Glomerular visceral epithelial cell (primary cell): ENCODE measurements at regions not wholly inside any gene's neighbourhood (a gene's known extent, or its start where the extent isn't known, plus 50 kb on each side); places are given as distances from the start of the nearest gene placed in this dataset.
"Not testable (repeated sequence)": the region's sequence is repeated elsewhere in the genome, so short reads cannot be mapped to it uniquely, and the experiment has no call there.

ENCODE experiments used
- DNase-seq: peaks from one replicate; pipeline ENCODE4 v3.0.0-alpha.2; 2016; ENCODE audit errors: extremely low spot score

DNA sequence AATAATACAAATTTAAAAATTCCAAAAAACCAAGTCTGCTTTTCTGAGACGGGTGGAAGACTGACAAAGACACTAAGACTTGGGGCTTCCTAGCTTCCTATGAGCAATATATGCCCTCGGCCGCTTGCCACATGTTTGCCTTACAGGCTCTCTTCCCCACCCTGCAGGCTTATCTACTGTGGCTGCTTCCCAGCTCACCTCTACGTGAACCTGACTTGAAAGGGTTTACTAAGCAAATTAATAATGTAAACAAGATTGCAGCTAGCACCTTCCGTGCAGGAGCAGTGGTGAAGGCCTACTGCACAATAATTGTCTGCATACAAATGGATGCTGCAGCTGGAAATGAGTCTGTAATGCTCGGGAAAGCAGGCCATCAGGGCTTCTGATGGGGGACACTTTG lies 152.9 kb upstream of the DAB1 start:
- no peak for DNase-seq

- DNase-seq = no peak
Measured at GRCh38 chr1:57572016-57572415, 148.2 kb upstream of the DAB1 start.

DNA sequence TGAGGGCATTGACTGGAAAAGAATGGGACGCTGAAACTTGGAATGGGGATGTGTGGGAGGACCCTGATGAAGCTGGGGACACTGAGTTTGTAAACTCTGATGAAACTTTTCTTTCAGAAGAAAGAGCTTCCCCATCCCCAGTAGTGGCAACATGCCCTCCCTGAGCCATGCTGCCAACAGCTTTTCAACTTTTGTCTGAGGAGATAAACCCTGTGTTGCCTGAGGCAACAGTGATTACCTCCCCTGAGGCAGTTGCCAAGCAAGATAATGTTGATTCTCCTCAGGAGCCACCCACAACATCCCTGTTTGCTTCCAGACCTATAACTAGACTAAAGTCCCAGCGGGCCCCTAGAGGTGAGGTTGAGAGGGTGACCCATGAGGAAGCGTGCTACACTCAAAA lies 134.2 kb upstream of the DAB1 start:
- DNase-seq = not testable (repeated sequence)

DNA sequence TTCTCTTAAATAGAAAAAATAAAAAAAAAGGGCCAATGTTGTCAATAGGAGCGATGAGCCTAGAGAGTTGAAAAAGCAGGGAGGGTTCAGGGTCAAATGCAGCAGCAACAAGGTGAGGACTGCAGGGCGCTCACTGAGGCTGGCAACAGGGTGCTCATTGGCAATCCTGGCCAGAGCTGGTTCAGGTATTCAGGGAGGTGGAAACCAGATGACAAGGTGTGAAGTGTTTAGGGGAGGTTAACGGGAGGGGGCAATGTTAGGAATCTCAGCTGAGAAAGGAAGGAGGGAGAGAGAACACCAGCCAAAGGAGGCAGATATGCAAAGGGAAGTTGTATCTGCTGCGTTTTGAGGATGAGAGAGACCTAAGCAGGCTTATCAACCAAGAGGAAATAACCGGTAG lies 129.8 kb upstream of the DAB1 start:
- DNase-seq = no peak

DNA sequence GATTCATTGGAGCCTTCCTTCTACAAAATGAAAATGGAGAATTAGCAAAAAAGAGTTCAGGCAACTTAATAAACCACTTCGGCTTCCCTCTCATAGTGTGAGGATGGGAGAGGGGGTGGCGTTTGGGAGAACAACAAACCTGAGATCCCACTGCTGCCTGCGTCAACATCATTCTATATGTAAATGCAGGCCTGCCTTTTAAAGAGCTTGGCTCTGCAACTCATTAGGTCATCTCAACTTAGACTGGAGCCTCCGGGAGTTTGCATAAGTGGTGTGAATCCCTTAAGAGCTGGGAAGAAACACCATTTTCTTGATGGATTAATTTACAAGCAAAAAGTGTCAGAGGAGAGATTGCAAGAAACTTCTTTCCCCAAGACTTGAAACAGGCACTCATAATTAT lies 127.6 kb upstream of the DAB1 start:
- no peak for DNase-seq

- DNase-seq = no peak
Measured at GRCh38 chr1:57550092-57550491, 126.2 kb upstream of the DAB1 start.

DNA sequence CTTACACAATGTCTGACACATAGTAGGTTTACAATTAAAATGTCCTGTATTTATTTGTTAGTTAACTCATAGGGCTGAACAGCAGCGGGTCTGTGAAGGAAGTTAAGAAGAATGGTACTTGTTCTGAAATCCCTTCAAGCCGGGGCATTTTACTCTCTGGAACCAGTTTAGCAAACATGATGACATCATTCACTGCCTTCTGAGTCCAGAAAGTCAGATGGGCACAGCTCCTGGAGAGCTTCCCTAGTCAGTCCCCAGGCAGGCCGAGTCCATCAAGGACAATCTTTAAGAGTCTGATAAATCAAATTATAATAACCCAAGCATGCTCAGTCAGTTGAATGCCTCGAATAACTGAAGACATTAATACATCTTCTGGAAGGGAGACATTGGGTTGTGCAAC lies 125.4 kb upstream of the DAB1 start:
- DNase-seq = no peak

DNA sequence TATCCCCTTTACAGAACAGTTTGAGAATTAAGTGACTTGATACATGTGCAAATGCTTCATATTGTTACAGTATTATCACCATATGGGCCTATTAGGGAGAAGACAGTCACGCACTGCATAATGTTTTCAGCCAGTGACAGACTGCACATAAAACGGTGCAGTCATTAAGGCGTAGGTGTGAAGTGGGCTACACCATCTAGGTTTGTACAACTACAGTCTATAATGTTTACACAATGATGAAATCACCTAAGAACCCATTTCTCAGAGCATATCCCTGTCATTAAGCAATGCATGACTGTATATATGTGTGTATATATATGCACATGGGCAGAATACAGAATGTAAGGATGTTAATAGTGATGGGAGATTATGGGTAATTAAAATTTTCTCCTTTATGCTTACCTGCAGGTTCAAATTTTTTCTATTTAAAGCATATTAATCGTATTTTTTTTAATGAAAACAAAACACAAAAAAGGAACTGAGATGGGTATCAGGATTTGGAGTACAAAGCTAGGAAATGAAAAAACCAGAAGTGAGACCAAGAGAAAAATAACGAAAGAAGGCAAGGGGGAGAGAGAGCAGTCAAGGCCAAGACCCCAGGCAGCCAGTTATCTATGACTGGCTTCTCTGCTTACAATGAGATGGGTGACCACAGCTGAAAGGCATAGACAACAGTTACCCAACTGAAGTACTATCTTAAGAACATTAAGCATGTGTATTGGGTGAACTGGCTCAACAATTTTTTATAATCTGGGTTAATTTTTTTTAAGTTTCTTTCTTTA lies 122.9 kb upstream of the DAB1 start:
- no peak for DNase-seq

- DNase-seq = no peak
Measured at GRCh38 chr1:57544345-57544744, 120.5 kb upstream of the DAB1 start.

GRCh38 chr1:57536749-57537423 lies 113.0 kb upstream of the DAB1 start:
- no peak for DNase-seq

DNA sequence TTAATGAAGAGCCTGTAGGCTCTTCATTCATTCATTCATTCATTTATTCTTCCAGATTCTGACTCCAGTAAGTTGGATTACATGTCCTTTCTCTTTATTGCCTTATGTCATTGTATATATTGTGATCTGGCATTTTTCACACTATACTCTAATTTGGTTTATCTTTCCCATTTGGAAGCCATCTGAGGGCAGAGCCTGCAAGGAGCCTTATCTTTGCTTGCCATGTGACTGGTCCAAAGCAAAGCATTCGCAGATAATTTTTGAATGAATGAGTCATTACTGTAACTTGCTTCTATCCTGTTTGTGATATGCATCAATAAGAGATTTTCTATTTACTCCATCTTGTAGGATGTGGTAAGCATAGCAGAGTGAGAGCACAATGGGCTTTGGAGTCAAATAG lies 108.4 kb upstream of the DAB1 start:
- DNase-seq = no peak

- DNase-seq = not testable (repeated sequence)
Measured at GRCh38 chr1:57530911-57531260, 107.0 kb upstream of the DAB1 start.

DNA sequence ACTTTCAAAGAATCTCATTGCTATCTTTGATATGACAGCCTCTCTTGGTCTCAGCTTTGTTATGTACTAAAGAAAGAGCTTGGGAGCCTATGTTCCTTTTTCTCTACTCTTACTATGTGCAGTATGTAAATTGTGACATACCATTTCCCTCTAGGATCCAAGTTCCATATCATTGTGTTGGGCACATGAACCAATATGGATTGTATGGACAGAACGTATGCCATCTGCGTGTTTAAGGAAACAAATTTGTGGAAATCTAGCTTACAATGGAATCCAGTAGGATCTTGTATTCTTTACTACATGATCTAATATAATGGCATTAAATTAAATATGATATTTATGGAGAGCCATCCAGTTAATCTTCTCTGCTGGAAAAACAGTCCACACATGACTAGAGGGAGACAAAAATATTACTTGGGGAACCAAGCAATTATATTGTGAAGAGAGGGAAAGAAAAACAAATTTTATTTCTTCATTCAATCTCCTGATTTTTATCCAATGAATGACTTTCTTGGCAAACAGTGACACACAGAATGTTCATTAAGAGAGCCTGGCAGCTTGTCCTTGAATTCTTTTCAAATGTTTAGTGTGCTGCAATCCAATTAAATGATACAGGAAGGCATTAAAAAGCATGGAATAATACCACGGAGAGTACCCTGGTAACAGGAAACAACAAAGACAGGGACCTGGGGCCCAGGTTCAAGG lies 106.5 kb upstream of the DAB1 start:
- DNase-seq = no peak

GRCh38 chr1:57522575-57522974 lies 98.7 kb upstream of the DAB1 start:
- DNase-seq = no peak

GRCh38 chr1:57520743-57521515 lies 97.1 kb upstream of the DAB1 start:
- DNase-seq = no peak

GRCh38 chr1:57518496-57518895 lies 94.6 kb upstream of the DAB1 start:
- no peak for DNase-seq

DNA sequence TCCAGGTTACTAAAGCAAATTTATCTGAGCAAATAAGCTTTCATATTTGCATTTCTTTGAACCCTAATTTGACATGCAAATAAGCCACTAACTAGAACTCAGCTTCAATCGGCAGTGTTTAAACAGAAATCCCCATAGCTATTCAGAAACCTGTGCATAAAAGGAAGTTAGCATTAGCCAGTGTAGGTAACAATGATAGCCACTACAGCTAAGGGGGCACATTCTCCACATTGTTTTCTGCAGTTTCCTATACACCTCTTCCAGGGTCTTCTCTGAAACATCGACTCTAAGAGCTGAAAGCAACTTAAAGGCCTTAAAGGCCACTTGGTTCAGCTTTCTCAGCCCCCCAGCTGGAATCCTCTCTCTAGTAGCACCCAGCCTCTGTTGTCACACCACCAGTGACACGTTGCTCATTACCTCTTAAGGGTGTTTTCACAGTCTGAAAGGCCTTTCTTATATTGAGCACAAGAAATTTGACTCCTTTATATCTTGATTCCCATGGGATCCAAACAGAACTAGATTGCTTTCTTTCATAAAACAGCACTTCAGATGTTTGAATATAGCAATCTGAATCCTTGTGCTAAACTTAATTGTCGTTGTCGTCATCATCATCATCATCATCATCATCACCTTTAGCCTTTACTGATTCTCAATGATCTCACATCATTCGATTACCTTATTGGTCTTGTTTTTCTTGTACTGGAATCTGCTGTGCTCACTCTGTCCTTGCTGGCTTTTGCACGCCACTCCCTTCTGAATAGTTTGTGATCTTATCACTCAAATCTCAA lies 93.9 kb upstream of the DAB1 start:
- DNase-seq = no peak

- no peak for DNase-seq
Measured at GRCh38 chr1:57512386-57512785, 88.5 kb upstream of the DAB1 start.

DNA sequence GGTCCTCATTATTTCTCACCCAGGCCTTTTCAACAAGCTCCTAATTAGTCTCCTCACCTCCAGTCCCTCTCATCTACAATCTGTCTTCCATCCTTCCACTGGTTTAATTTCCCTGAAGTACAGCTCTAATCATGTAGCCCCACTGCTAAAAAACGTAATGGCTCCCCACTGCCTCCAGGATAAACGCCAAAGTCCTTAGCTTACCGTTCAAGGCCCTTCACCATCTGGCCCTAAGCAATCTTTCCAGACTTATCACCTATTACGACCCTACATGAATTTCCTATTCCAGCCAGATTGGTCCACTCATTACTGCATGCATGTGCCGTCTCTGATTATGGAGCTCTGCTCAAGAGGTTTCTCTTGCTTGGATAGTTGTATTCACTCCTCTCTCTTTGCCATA lies 83.1 kb upstream of the DAB1 start:
- DNase-seq = no peak

DNA sequence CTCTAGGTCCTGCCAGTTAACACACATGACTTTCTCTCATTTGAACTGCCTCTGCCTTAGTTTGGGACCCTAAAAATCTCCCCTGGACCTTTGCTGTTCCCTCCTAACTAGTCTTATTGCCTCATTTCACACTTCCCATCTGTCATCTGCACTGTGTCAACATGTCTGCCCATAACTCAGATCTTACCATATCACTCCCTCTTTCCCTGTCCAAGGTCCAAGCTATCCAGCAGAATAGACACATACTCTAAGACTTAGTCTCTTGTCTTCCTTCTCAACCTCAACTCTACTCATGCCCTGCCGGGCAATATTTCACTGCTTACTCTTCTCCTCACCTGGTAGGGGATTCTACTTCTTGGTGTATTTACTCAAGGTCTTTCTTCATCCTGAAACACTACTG lies 79.5 kb upstream of the DAB1 start:
- no peak for DNase-seq

GRCh38 chr1:57500136-57500830 lies 76.4 kb upstream of the DAB1 start:
- DNase-seq = no peak
